ENCODE measurements at regions not wholly inside any gene's neighbourhood (a gene's known extent, or its start where the extent isn't known, plus 50 kb on each side); places are given as distances from the start of the nearest gene placed in this dataset.

DNA sequence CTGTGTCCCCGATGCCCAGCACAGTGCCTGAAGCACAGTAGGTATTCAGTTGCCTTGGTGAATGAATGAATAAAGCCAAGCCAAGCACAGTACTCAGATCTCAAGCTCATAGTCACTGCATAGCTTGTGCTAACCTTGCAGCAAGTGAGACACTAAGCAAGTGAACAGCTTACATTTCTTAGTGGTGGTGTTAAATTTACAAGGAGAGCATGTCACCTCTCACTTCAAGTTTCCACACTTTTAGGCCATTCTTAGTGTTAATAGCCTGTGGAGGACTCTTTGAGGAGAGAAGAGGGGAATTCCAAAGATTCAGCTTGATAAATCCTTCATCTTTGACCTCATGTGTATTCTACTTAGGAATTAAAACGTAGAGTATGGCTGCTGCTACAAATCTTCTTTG, 104.7 kb downstream of the C9orf152 start:
- intact Hi-C loops (cut with micrococcal nuclease): loop anchor here (5.0 kb wide), 1 partner anchor 426 kb away; no protein-coding TSS in a partner anchor
- no peak overlapping the region for H3K27ac ChIP-seq (ENCODE audit: insufficient read depth, low read depth, low read length)

More for the DNA sequence above, 104.7 kb downstream of the C9orf152 start:
- Histone ChIP-seq H3K4me2 (ENCODE audit: insufficient read depth, low read length) (no peak overlapping the region), H3K9me3 (replicated peaks; ENCODE audit: control insufficient read depth, insufficient read depth, low read length) (no peaks in the 10 kb centered on the region), H3K4me3 (replicated peaks in 1 of 3; ENCODE audit: insufficient read depth in 1 of 3, low read depth in 1 of 3, low read length in 3 of 3) (no peak overlapping the region), H3K9ac (replicated peaks; ENCODE audit: extremely low read depth, insufficient read depth, low read length) (no peak overlapping the region), H3K4me1 (ENCODE audit: control insufficient read depth, extremely low read depth, insufficient read depth, low read length) (peaks cover 14% of the 10 kb centered on the region), H3K36me3 (ENCODE audit: control insufficient read depth in 2 of 2, extremely low read depth in 1 of 2, insufficient read depth in 2 of 2, low read length in 2 of 2) (peaks cover 4 to 9% of the 10 kb centered on the region in 2 experiments), H4K20me1 (replicated peaks; ENCODE audit: control insufficient read depth, extremely low read depth, insufficient read depth, low read length) (peaks cover 7% of the 10 kb centered on the region), H2AFZ (ENCODE audit: low read depth, low read length) (no peak overlapping the region), H3K27me3 (ENCODE audit: control insufficient read depth in 2 of 2, insufficient read depth in 2 of 2, low read length in 2 of 2) (no peaks in the 10 kb centered on the region), H3K79me2 (ENCODE audit: control insufficient read depth, insufficient read depth, low read length) (peaks cover 95% of the 10 kb centered on the region), H3K9me1 (replicated peaks; ENCODE audit: control insufficient read depth, extremely low read depth, insufficient read depth, low read length) (no peaks in the 10 kb centered on the region)
- ChIA-PET CTCF (interaction anchor here (0.8 to 2.3 kb wide), 5 partner anchors 9 to 196 kb away, joined by 3 to 10 read pairs (median 3); no protein-coding TSS in a partner anchor), POLR2A (no interaction called here)
- TF ChIP-seq MAX (IDR thresholded peaks at IDR 0.05; ENCODE audit: insufficient read depth, insufficient read length): no peak
- no peak for TF ChIP-seq MYC (IDR thresholded peaks at IDR 0.05; ENCODE audit: low read depth, low read length)
- TF ChIP-seq FOS (IDR thresholded peaks at IDR 0.05; ENCODE audit: borderline replicate concordance, insufficient read depth, low read length): no peak
- TF ChIP-seq JUN (IDR thresholded peaks at IDR 0.05; ENCODE audit: borderline replicate concordance, insufficient read depth, insufficient read length, low read depth): no peak
- TF ChIP-seq, protein P1, sequence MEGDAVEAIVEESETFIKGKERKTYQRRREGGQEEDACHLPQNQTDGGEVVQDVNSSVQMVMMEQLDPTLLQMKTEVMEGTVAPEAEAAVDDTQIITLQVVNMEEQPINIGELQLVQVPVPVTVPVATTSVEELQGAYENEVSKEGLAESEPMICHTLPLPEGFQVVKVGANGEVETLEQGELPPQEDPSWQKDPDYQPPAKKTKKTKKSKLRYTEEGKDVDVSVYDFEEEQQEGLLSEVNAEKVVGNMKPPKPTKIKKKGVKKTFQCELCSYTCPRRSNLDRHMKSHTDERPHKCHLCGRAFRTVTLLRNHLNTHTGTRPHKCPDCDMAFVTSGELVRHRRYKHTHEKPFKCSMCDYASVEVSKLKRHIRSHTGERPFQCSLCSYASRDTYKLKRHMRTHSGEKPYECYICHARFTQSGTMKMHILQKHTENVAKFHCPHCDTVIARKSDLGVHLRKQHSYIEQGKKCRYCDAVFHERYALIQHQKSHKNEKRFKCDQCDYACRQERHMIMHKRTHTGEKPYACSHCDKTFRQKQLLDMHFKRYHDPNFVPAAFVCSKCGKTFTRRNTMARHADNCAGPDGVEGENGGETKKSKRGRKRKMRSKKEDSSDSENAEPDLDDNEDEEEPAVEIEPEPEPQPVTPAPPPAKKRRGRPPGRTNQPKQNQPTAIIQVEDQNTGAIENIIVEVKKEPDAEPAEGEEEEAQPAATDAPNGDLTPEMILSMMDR (IDR thresholded peaks at IDR 0.05; ENCODE audit: extremely low read depth in 1 of 2, insufficient read depth in 1 of 2, low read depth in 1 of 2, low read length in 2 of 2): no peak
- no peak for TF ChIP-seq POLR2AphosphoS5 (IDR thresholded peaks at IDR 0.05; ENCODE audit: insufficient read depth, low read depth, low read length)
- no peak for TF ChIP-seq EZH2 (IDR thresholded peaks at IDR 0.05; ENCODE audit: borderline replicate concordance, low read depth, low read length, severe bottlenecking)
- no peak for TF ChIP-seq GATA2 (IDR thresholded peaks at IDR 0.05; ENCODE audit: insufficient read depth, insufficient read length, low read depth, low read length)
- no peak for TF ChIP-seq POLR2A (IDR thresholded peaks at IDR 0.05; ENCODE audit: low read depth, low read length)
- dilution Hi-C loops (cut with MboI; ENCODE audit: extremely low pct_ligation_motif_present, low sequenced_read_pairs): no loop called here
- BruUV-seq (replicated peaks): no TSS peak
- FAIRE-seq (no peak), DNase-seq (ENCODE audit: low read depth, low spot score) (no peak)

Measured in endothelial cell of umbilical vein (primary cell).